Activated CD8-positive, alpha-beta memory T cell treated with anti-CD3 and anti-CD28 coated beads, Interleukin-2, amount 50 U/mL, for 24 hours (primary cell): ENCODE measurements at regions not wholly inside any gene's neighbourhood (a gene's known extent, or its start where the extent isn't known, plus 50 kb on each side); places are given as distances from the start of the nearest gene placed in this dataset.
"Not testable (repeated sequence)": the region's sequence is repeated elsewhere in the genome, so short reads cannot be mapped to it uniquely, and the experiment has no call there.

Experiments
- DNase-seq: peaks from one replicate; pipeline ENCODE4 v3.0.0-alpha.2; 2020; ENCODE audit errors: extremely low read depth

DNA sequence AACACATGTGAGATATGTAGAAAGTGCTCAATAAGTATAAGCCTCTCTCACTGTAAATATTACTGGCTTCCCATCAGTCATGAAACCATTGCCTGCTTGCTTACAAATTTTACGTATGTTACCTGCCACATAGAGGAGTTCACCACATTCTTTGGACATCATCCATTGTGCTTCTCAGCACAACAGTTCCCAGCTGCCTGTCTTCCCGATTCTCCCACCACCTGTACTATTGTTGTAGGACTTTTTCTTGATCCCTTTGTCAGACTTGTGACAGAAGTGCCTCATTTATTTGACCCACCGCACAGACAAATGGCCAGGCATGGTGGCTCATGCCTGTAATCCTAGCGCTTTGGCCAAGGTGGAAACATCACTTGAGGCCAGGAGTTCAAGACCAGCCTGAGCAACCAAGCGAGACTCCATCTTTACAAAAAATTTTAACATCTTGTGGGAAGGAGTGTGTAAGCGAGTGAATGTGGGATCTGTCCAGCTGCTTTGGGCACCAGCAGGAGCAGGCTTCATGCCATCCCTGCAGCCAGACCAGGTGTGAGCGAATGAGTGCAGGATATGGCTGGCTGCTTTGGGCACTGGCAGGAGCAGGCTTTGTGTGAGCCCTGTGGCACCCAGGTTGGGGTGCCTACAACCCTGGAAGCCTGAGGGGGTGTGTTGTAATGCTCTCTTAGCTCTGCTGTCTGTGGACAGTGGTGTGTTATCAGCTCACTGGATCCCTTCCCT lies 139.9 kb upstream of the ELL2 start:
- DNase-seq, result no peak

DNA sequence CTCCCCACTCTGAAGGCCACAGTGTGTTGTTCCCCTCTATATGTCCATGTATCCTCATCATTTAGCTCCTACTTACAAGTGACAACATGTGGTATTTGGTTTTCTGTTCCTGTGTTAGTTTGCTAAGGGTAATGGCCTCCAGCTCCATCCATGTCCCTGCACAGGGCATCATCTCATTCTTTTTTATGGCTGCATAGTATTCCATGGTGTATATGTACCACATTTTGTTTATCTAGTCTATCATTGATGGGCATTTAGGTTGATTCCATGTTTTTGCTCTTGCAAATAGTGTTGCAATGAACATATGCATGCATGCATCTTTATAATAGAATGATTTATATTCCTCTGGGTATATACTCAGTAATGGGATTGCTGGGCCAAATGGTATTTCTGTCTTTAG lies 135.8 kb upstream of the ELL2 start:
- DNase-seq, result not testable (repeated sequence)

DNA sequence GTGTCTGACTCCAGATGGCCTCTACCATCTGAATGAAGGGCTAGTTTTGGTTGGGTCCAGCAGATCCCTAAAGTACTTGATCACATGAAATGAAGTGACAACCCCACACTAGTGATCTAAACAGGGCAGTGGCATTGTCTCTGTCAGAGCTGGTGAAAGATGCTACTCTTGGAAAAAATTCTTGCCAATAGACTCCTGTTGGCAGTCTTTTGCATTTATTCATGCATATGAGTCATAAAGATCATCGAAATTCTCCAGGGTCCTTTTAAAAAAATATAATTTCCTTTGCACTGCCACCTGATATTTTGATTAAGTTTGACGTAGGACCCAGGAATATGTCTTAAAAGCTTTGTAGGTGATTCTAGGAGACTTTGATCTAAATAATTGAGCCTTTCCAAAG lies 135.1 kb upstream of the ELL2 start:
- DNase-seq, result no peak

DNA sequence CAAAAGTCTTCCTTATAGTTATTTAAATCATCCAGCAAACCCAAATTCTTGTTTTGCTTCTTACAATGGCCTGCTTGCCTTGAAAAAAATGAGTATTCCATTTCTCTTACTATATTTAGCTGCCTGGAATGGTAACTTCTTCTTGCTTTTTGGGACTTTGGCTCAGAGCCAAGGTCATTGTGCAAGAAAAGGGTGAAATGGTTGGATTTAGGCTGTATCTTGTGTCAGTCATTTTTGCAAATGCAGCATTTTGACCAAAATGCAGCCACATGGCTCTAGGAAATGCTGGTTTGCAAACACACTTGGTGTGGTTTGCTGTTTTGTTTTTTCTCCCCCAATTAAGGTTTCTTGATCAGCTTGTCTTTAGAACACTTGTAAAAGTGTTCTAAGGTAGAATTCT lies 133.3 kb upstream of the ELL2 start:
- no peak for DNase-seq

DNA sequence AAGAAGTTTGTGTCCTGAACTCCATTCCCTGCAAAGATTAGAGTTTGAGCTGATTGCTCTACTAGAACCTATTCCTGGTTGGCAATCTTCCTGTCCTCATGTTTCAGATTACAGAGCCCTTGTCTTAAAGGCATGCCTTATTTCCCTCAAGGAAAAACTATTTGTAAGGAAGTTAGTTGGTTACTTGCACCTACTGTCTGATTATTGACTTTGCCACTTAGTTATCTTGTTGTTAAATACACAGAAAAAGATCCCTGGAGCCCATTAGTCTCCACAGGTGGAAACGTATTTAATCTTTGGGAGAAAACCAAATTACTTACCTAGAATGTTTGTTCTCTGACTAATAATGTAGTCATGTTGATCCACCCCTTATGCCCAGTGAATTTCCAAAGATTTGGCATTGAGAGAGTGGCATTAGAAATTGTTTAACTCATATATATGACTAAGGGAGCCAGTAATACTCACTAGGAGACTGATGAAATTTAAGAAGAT lies 132.3 kb upstream of the ELL2 start:
- DNase-seq, result no peak

DNA sequence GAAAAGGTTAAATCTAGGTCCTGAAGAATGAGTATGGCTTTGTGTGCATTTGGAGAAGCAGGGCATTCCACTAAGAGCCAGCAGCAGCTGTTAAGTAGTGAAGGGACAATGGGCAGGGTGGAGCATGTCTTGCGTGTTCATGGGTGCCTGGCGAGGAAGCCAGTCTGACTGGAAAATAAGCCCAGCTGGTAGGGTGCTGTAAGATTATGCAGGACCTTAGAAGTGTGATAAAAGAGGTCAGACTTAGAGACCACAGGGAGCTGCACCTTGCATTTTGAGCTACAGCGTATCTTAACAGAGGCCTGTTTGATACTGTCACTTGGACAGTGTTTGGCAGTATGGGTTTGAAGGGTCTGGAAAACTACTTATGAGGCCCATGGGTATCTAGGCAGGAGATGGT lies 131.7 kb upstream of the ELL2 start:
- DNase-seq, result no peak

DNA sequence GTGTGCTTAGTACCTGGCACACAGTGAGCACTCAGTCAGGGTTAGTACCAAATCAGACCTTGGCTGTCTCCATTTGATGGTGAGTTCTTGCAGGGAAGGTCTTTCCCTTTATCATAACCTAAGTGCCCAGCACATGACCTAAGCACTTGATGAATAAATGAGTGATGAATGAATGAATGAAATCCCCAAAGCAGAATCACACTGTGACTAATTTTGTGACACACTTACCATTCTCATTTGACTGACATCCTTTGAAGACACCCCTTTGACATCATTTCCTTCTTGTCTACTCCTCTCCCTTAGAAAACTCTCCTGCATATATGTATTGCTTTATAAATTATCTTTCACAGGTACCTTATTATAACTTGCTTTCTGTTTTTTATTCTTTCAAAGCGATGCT lies 130.2 kb upstream of the ELL2 start:
- no peak for DNase-seq

DNA sequence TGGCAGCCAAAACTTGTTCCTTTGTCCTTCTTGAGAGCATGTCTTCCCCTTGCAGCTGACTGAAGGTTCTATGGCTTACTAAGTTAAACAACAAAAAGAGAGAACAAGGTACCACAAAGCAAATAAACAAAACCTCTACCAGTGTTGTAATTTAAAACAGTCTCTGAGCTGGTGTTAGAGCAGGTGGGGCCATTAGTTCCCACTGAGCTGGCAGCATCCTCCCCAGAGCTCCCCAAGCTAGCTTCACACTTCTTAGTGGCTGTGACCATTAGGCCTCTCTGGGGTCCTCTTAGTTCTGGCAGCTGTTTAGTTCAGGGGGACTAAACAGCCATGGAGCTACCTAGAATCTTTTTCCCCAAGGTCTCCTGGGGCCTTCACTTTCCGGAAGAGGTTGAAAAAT lies 128.6 kb upstream of the ELL2 start:
- DNase-seq, result no peak

DNA sequence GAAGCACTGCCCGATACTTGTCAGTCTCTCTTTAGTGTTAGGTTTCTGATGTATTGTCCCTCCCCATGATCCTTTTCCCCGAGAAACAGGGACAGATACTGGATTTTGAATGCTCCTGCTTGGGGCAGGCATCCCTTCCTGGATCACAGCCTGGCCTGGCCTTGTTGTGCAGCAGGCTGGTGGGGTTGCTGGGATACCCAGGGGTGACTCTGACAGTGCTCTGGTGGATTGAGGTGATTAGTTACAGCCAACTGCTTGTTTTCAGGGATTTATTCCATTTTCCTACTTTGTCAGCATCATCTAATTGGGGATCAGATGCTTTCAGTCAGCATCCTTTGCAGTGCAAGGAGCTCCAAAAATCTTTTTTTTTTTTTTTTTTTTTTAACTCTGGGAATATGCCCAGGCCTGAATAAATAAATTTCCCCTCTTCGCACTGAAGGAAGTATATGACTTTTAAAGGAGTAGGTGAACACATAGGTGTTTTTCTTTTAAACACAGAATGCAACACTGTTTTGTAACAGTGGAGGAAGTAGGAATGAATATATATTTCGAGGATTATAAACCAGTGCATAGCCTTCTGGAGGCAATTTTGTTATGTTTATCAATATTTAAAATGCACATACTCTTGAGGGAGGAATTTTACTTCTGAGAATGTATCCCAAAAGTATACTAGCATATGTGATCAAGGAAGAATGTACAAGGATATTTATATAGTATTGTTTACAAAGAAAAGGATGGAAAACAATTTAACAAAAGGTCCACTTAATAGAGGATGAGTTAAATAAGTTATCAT lies 127.3 kb upstream of the ELL2 start:
- no peak for DNase-seq

DNA sequence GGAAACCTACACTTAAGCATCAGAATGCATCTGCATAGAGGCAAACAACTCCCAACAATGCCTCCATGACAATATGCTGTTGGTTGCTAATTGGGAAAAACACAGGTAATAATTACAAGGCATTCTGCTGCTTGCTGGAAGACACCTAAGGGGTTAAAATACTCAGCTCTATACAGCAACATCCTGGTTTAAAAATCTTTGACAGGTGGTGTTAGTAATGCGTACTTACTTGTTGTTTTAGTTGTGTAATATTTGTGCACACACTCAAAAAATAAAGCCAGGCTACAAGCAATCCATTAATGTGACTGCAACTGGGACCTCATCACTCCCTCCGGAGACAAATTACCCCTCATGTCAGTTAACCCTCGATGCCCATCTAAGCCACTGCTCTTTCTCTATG lies 126.3 kb upstream of the ELL2 start:
- no peak for DNase-seq

DNA sequence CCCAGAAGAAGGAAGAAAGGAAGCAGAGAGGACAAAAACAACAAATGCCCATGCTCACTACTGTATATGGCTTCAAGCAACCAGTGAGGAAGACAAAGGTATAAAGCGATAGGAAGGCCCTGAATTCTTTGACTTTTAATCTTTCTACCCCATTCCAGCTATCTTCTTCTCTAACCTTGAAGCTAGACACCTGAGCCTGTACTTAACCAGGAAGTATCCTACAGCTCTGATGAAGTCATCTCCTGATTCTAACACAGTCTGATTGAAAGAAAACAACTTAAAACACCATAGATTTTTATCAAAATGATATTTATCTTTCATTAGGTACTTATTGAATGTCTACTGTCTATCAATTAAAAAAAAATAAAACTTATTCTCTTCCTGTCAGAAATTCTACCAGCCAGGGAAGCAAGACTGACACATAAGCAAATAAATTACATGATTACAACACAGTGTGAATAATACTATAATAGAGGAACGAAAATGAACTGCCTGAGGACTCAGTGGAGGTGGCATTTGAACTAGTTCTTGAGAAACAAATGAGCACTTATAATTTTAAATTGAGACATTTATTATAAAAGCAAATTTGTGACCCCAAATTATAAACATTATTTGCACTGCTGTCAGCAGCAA lies 123.3 kb upstream of the ELL2 start:
- DNase-seq, result no peak

DNA sequence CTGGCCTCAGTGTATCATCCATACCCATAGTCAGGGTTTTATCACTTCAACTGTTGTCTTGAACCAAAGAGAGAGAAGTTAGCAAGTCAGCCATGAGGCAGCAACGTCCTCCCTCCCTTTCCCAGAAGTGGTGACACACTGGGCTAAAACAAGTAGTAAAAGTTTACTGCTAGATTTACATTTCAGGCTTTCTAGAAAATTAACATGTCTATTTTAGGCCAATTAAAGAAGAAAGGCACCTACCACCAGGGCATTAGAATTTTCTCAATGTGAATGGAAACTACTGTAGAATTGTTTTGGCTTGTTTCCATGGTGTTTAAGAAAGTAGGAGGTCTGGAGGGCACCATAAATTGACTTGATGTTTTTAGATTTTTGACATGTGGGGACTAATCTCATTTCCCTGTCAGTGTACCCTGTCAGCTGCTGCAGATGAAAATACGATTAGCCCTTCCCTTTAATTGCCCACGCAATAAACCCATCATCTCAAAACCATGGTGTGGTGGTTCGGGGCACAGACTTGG lies 121.8 kb upstream of the ELL2 start:
- no peak for DNase-seq

DNA sequence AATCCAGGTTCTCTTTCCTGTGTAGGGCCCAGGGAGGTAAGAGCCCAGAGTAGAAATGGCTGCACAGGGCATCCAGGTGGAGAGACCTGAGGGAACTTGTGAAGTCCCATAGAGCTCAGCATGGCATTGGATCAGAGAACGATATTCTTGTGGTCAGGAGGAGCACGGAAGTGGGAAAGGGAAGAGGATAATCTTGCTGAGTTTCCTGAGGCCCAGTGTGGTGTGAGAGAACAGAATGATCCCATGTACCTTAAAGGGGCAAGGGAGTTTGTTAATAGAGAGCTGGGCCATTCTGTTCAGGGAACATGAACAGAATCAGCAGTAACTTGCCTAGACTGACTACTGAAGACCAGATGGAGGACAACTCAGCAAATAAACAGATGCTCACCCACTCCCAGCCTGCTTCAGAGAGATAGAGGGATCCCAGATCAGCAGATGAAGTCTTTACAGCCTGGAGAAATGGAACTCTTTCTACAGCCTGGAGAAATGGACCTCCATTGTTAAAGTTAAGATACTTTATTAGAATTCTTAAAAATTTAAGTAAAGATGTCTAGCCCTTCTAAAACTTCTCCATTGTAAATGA lies 119.7 kb upstream of the ELL2 start:
- DNase-seq, result no peak

DNA sequence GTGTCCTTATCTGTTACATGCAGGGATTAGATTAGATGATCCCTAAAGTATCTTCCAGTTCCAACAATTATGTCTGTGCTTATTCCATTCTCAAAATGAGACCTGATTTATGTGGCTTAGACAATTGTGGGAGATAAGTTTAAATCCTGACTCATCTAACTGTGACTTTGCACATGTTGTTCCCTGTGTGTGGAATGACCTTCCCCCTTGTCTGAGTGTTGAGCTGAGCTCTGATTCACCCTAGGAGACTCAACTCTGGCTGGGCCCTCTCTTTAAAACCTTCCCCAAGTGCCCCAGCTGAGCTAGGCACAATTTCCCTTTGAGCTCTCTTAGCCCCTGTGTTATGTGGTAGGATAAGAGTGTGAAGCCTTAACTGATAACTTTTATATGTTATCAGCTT lies 118.9 kb upstream of the ELL2 start:
- no peak for DNase-seq

DNA sequence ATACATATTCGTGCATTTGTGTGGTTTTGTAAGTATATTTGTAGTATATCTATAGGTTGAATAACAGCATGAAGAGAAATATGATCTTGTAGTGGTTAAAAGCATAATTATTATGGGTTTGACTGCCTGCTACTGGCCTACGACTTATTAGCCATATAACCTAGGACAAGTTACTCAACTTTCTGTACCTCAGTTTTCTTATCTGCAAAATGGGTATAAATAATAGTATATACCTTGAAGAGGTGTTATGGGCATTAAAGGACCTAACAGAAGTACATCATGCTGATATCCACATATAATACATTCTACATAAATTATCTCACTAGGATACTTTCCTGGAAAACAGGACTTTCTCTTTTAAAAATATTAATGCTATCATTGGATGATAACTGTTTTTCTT lies 118.3 kb upstream of the ELL2 start:
- DNase-seq, result no peak

DNA sequence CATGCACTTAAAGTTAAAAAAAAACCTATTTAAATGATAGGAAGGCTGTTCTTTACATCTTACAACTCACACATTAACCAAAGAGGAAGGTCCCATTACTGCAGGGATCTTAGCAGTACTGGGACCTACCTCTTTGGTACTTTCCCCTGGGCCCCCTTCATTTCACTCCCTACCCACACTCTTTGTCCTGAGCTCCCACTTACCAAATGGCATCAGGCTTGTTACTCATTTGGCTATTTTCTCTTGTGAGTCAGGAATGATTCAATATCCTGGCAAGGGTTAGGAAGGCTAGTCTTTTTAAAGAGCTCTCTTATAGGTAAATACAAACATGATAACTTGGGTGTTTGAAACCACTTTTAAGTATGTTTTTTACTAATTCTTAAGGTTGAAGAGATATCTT lies 117.4 kb upstream of the ELL2 start:
- no peak for DNase-seq

DNA sequence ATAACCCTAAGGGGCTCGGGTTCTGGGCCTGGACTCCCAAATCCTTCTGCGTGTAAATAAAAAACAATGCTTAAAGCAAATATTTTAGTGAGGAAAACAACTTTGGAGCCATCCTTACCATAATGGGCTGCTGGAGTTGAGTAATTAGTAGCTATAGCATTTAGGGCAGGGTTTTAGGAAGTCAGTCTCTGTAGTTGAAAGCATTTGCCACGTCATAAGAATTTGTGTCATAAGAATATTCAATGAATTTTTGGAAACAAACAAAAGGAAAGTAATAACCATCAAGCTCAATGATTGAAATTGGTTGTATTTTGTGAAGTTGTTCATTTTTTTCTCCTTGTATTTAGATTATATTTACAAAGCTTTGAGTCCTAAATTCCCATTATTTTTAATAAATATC lies 114.8 kb upstream of the ELL2 start:
- DNase-seq, result no peak

DNA sequence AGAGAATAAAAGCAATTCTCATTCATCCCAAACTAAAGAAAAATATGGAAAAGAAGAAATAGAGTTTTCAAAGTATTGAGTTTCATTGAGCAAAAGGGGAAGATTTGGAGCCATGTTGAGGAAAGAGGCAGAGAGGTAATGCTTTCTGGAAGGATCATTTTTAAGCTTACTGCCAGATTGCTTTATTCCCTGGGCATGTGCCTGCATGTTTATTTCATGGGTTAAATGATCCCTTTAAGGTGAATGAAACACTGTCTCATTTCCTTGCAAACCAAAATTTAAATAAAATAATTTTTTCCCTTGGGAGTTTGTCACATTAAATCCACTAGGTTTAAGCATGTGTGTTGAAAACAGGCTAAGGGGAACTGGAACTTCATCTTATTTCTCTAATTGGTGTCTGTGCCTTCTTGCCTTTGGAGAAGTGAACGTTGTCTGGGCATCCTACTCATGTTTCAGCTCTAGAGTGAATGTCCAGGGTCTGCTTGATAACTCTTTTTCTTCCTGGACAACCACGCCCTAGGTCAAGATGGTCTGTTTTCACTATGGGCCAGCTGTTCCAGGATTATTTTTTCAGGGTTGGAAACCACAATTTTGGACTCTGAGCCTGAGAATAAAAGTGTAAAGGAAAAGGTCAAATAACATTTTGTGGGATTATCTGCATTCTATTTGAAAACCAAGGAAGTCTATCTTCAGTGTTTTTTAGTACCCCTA lies 114.1 kb upstream of the ELL2 start:
- DNase-seq, result no peak

DNA sequence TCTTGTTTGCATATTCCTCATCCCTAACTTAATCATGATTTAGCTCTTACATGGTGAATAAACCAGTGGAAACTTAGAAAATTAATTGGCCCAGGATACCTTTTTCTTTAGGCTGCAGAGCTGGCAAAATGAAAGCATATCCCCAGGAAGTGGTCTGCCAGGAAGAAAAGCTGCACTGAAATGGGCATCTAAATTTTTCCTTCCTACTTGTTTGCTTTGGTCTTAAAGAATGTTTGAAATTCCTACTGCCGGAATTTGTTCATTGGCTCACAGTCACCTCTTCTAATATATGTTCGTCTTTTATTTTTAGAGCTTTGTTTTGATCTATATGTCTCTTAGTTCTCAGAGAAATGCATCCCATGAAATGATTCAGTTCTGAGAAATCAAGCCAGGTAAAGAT lies 113.2 kb upstream of the ELL2 start:
- DNase-seq, result no peak

DNA sequence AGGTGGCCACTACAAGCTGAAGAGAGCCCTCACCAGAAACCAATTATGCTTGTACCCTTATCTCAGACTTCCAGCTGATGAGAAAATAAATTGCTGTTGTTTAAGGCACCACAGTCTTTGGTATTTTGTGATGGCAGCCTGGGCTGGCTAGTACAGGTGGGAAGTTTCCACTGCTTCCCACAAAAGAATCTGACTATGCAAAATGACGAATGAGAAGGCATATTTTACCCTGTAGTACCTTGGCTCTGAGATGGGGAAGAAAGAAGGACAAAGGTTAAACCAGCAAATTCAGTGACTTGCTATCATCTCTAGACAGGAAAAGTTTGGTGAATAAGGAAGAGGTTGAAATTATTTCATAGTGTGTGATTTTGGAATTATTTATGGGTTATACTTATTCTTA lies 112.8 kb upstream of the ELL2 start:
- DNase-seq, result no peak

DNA sequence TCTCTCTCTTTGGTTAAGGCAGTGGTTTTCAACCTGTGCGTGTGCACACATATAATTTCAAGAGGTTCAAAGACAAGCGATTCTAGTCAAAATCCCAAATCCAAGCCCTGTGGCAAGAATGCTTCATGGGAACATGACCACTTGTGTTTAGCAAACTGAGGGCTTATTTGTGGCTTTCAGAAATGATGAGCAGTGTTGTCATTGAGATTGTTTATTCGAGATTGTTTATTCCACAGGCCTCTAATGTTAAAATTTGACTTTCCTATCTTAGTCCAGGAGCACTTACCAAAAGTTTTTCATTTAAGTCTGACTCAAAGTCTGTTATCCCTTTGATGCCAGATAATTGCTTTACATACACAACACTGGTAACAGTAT lies 111.1 kb upstream of the ELL2 start:
- DNase-seq, result no peak
